Ovary (tissue), 3 donors: ENCODE measurements at regions not wholly inside any gene's neighbourhood (a gene's known extent, or its start where the extent isn't known, plus 50 kb on each side); places are given as distances from the start of the nearest gene placed in this dataset.

Experiments
- EP300 ChIP-seq: sonication (generic); formaldehyde crosslinking; IDR thresholded peaks from one replicate; pipeline ENCODE4 v1.6.1; 2017; ENCODE audit warnings: antibody characterized with exemption
- POLR2A ChIP-seq: fragments of 450-650 bp; IDR thresholded peaks from one replicate; pipeline ENCODE4 v1.6.1; 2017; ENCODE audit warnings: antibody characterized with exemption, mild to moderate bottlenecking, moderate library complexity
- TF ChIP-seq, protein P1 (sequence below), 3 donors: fragments of 450-650 bp in 2 of 3; fragments of 200-600 bp in 1 of 3; IDR thresholded peaks; one replicate each; pipeline versions ENCODE4 v1.5.1 to v1.8.0; 2016 to 2022; ENCODE audit warnings: antibody characterized with exemption in 3 of 3, mild to moderate bottlenecking in 1 of 3
- donor health status: DM: no; HTN: no; CAD: no.

GRCh38 chr5:87784879-87785495 is 372.3 kb upstream of the CCNH start:
- TF ChIP-seq POLR2A (no peak), EP300 (no peak)
- TF ChIP-seq, protein P1, sequence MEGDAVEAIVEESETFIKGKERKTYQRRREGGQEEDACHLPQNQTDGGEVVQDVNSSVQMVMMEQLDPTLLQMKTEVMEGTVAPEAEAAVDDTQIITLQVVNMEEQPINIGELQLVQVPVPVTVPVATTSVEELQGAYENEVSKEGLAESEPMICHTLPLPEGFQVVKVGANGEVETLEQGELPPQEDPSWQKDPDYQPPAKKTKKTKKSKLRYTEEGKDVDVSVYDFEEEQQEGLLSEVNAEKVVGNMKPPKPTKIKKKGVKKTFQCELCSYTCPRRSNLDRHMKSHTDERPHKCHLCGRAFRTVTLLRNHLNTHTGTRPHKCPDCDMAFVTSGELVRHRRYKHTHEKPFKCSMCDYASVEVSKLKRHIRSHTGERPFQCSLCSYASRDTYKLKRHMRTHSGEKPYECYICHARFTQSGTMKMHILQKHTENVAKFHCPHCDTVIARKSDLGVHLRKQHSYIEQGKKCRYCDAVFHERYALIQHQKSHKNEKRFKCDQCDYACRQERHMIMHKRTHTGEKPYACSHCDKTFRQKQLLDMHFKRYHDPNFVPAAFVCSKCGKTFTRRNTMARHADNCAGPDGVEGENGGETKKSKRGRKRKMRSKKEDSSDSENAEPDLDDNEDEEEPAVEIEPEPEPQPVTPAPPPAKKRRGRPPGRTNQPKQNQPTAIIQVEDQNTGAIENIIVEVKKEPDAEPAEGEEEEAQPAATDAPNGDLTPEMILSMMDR (IDR thresholded peaks at IDR 0.05), result no peak
